ENCODE measurements at regions not wholly inside any gene's neighbourhood (a gene's known extent, or its start where the extent isn't known, plus 50 kb on each side); places are given as distances from the start of the nearest gene placed in this dataset.
A peak's percentile ranks its signal among the peaks of the same experiment; 100 is the strongest.

GRCh38 chr1:234980645-234981396 is 147.8 kb downstream of the TOMM20 start:
- Mint-ChIP-seq H3K27ac (ENCODE audit: unreplicated experiment) (peak overlapping the region; percentile 96), H3K27me3 (ENCODE audit: unreplicated experiment) (no peaks in the 10 kb centered on the region), H3K36me3 (ENCODE audit: unreplicated experiment) (peaks cover 3% of the 10 kb centered on the region), H3K4me1 (ENCODE audit: unreplicated experiment) (peaks cover 73% of the 10 kb centered on the region), H3K4me3 (ENCODE audit: unreplicated experiment) (no peak overlapping the region), H3K9me3 (ENCODE audit: unreplicated experiment) (peaks cover 4% of the 10 kb centered on the region)
- TF ChIP-seq CTCF (IDR thresholded peaks at IDR 0.05), result no peak
- DNase-seq (ENCODE audit: extremely low spot score, unreplicated experiment), result no peak

GRCh38 chr1:234980291-234980644 is 148.4 kb downstream of the TOMM20 start:
- Mint-ChIP-seq H3K4me1 (ENCODE audit: unreplicated experiment) (peaks cover 71% of the 10 kb centered on the region), H3K36me3 (ENCODE audit: unreplicated experiment) (peaks cover 3% of the 10 kb centered on the region), H3K27me3 (ENCODE audit: unreplicated experiment) (no peaks in the 10 kb centered on the region), H3K9me3 (ENCODE audit: unreplicated experiment) (peaks cover 4% of the 10 kb centered on the region), H3K4me3 (ENCODE audit: unreplicated experiment) (no peak overlapping the region), H3K27ac (ENCODE audit: unreplicated experiment) (peak overlapping the region; percentile 96)
- no peak for DNase-seq (ENCODE audit: extremely low spot score, unreplicated experiment)
- no peak for TF ChIP-seq CTCF (IDR thresholded peaks at IDR 0.05)

GRCh38 chr1:234979296-234980279 is 149.0 kb downstream of the TOMM20 start:
- no peak overlapping the region for H3K4me3 Mint-ChIP-seq (ENCODE audit: unreplicated experiment)
- H3K27me3 Mint-ChIP-seq (ENCODE audit: unreplicated experiment), result no peaks in the 10 kb centered on the region
- peaks cover 3% of the 10 kb centered on the region for H3K36me3 Mint-ChIP-seq (ENCODE audit: unreplicated experiment)
- TF ChIP-seq CTCF (IDR thresholded peaks at IDR 0.05), result no peak
- DNase-seq (ENCODE audit: extremely low spot score, unreplicated experiment), result no peak
- H3K27ac Mint-ChIP-seq (ENCODE audit: unreplicated experiment), result peak overlapping the region; percentile 96
- peaks cover 70% of the 10 kb centered on the region for H3K4me1 Mint-ChIP-seq (ENCODE audit: unreplicated experiment)
- peaks cover 4% of the 10 kb centered on the region for H3K9me3 Mint-ChIP-seq (ENCODE audit: unreplicated experiment)

GRCh38 chr1:234978397-234979295 is 150.0 kb downstream of the TOMM20 start:
- DNase-seq (ENCODE audit: extremely low spot score, unreplicated experiment), result no peak
- H3K4me1 Mint-ChIP-seq (ENCODE audit: unreplicated experiment), result peaks cover 61% of the 10 kb centered on the region
- no peak for TF ChIP-seq CTCF (IDR thresholded peaks at IDR 0.05)
- H3K4me3 Mint-ChIP-seq (ENCODE audit: unreplicated experiment), result no peak overlapping the region
- no peaks in the 10 kb centered on the region for H3K9me3 Mint-ChIP-seq (ENCODE audit: unreplicated experiment)
- no peaks in the 10 kb centered on the region for H3K36me3 Mint-ChIP-seq (ENCODE audit: unreplicated experiment)
- no peaks in the 10 kb centered on the region for H3K27me3 Mint-ChIP-seq (ENCODE audit: unreplicated experiment)
- peak overlapping the region; percentile 96 for H3K27ac Mint-ChIP-seq (ENCODE audit: unreplicated experiment)

Data from osteocyte (in vitro differentiated cells).